Cardiac fibroblast (primary cell): ENCODE measurements at regions not wholly inside any gene's neighbourhood (a gene's known extent, or its start where the extent isn't known, plus 50 kb on each side); places are given as distances from the start of the nearest gene placed in this dataset.

Experiments used
- DNase-seq, 2 donors: peaks; one replicate each; pipeline versions ENCODE4 v3.0.0 to v3.0.0-alpha.2; 2010; ENCODE audit warnings: low read depth in 2 of 2
- H3K4me3 ChIP-seq, 2 donors: replicated peaks in 1 of 2; 1 replicate in 1 of 2; 2 replicates in 1 of 2; pipeline ENCODE4 v1.5.1; 2011; ENCODE audit warnings: low read depth in 2 of 2, low read length in 2 of 2, mild to moderate bottlenecking in 2 of 2, moderate library complexity in 1 of 2
- CTCF ChIP-seq: IDR thresholded peaks from one replicate; pipeline ENCODE4 v1.5.1; 2011; ENCODE audit warnings: low read depth, mild to moderate bottlenecking, low read length, inconsistent platforms

- TF ChIP-seq CTCF: no peak
- no peak for DNase-seq
- H3K4me3 ChIP-seq: no peak overlapping the region
Measured at GRCh38 chr1:56404066-56404465, 175.3 kb downstream of the PLPP3 start.

DNA sequence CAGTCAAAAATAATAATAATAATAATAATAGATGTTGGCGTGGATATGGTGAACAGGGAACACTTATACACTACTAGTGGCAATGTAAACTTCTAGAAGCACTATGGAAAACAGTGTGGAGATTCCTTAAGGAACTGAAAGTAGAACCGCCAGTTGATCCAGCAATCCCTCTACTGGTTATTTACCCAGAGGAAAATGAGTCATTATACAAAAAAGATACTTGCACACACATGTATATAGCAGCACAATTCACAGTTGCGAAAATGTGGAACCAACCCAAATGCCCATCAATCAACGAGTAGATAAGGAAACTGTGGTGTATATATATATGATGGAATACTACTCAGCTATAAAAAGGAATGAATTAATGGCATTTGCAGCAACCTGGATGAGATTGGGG, 176.0 kb downstream of the PLPP3 start:
- TF ChIP-seq CTCF: no peak
- no peak overlapping the region for H3K4me3 ChIP-seq
- no peak for DNase-seq

DNA sequence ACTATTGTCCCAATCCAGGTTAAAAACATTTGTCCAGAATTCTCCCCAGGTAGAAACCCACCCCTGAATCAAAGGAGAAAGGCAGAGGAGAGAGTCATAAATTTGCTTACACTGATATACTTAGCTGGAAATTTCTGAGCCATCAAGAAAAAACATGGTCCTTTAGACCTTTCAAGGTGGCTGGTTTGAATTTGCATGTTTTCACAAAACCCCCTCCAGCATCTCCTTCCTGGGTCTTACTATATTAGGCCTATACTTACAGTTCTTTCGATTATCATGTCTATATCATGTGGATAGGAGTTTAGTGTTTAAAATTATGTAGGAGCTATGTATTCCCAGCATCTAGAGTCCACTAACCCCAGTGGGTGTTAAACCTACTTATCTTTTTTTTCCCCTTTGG, 178.2 kb downstream of the PLPP3 start:
- TF ChIP-seq CTCF: no peak
- H3K4me3 ChIP-seq: no peak overlapping the region
- DNase-seq: no peak

DNA sequence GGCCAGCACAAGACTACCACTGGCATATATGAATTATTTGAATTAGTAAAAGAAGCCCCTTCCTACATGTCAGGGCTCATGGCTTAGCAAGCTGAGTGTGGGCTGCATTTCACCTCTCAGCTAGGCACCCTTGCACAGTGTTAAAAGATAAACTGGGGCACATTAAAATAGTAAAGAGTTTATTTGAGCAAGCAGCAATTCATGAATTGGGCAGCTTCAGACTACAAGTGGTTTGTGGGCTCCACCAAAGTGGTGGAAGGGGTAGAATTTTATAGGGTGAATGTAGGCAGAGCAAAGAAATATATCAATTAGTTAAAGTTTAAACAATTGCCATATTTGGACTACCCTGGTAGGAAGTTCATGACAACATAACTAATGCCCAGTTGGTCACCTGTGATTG, 178.8 kb downstream of the PLPP3 start:
- H3K4me3 ChIP-seq: no peak overlapping the region
- TF ChIP-seq CTCF: no peak
- DNase-seq: no peak

DNA sequence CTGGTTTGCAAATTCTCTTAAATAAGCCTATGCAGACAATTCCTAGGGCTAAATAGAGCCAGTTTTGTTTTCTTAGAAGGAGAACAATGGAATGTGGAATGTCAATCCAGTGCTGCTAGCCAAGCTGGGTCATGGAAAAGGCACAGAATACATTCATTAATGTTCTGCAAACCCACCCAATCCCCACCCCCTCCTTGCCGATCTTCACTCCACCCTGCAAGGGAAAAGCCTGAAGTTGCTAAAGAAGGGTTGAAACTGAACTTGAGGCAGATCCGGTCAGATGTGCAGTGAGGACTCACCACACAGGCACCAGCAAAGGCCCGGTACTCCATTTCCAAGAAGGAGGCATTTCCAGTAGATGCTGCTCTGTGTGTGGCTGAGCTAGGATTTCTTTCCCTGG, 179.6 kb downstream of the PLPP3 start:
- TF ChIP-seq CTCF: no peak
- H3K4me3 ChIP-seq: no peak overlapping the region
- no peak for DNase-seq

- no peak overlapping the region for H3K4me3 ChIP-seq
- no peak for TF ChIP-seq CTCF
- DNase-seq: no peak
Measured at GRCh38 chr1:56399326-56399725, 180.0 kb downstream of the PLPP3 start.

DNA sequence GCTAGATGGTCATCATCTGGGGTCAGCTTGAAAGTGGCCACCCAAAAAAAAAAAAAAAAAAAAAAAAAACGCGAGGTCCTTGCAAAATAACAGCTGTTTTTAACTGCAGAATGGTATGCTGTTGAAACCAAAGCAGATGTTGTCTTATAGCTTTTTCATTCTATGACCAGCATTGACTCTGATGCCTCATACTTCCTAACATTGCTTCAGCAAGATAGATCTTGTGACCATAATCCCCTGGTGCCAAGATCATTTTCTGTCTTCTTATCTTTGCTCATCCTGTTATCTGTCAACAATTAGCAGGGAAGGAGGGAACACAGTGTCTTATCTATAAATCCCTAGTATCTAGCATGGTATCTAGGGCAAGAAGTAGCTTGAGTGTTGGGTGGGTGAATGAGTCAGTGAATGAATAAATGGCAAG, 181.5 kb downstream of the PLPP3 start:
- TF ChIP-seq CTCF: no peak
- DNase-seq: peak; percentile 37 to 54
- no peak overlapping the region for H3K4me3 ChIP-seq
